ENCODE measurements at regions not wholly inside any gene's neighbourhood (a gene's known extent, or its start where the extent isn't known, plus 50 kb on each side); places are given as distances from the start of the nearest gene placed in this dataset.

GRCh38 chr3:24545887-24546286 is 51.2 kb upstream of the THRB start:
- Histone ChIP-seq H3K4me3 (ENCODE audit: control insufficient read depth in 1 of 7, extremely low read depth in 1 of 7, insufficient read depth in 4 of 7, low read depth in 2 of 7, low read length in 6 of 7) (no peak overlapping the region), H3K9me3 (ENCODE audit: control extremely low read depth in 1 of 5, control insufficient read depth in 4 of 5, insufficient read depth in 2 of 5, low read depth in 1 of 5, low read length in 4 of 5) (no peaks in the 10 kb centered on the region), H3K36me3 (ENCODE audit: control insufficient read depth in 4 of 4, insufficient read depth in 4 of 4, low read length in 3 of 4) (no peaks in the 10 kb centered on the region), H3K27me3 (replicated peaks in 2 of 5; ENCODE audit: control insufficient read depth in 4 of 5, insufficient read depth in 5 of 5, low read length in 4 of 5) (no peaks in the 10 kb centered on the region), H3K27ac (ENCODE audit: insufficient read depth in 1 of 2, low read depth in 1 of 2, low read length in 2 of 2, poor library complexity in 1 of 2, severe bottlenecking in 2 of 2) (no peak overlapping the region), H3K4me1 (ENCODE audit: control extremely low read depth in 1 of 4, control insufficient read depth in 4 of 4, insufficient read depth in 4 of 4, low read length in 3 of 4) (peaks cover 0 to 1% (median 0%) of the 10 kb centered on the region in 4 experiments)
- ChIA-PET CTCF (interaction anchor here (1.6 kb wide), 1 partner anchor 12 kb away, joined by 4 read pairs; no protein-coding TSS in a partner anchor), POLR2A (no interaction called here)
- DNase-seq, result no peak
- WGBS (ENCODE audit: insufficient coverage), result 100% methylated on average over 2 of the region's 3 CpGs

DNA sequence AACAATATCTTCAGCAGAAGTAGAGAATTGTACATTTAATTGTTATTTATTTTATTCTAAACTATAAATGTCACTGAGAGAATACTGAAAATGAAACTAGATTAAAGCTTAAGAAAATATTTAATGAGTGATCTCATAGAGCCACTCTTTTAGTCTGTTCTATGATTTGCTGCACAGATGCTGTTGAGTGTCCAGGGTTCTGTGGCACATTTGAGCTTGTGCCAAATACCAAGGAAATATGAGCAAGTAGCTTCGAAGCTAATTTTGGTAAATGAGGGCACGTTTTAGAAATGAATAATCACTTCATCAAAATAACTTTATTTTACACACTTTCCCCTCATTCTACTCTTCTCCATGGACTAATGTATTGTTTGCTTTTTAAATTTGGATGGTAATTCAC is 53.6 kb upstream of the THRB start:
- no peaks in the 10 kb centered on the region for H3K27me3 ChIP-seq (replicated peaks in 2 of 5; ENCODE audit: control insufficient read depth in 4 of 5, insufficient read depth in 5 of 5, low read length in 4 of 5)
- peaks cover 0 to 6% (median 0%) of the 10 kb centered on the region in 4 experiments for H3K4me1 ChIP-seq (ENCODE audit: control extremely low read depth in 1 of 4, control insufficient read depth in 4 of 4, insufficient read depth in 4 of 4, low read length in 3 of 4)
- ChIA-PET CTCF (interaction anchor here (1.2 to 1.3 kb wide), 3 partner anchors 15 to 90 kb away, joined by 3 to 4 read pairs (median 4); no protein-coding TSS in a partner anchor), POLR2A (no interaction called here)
- no peaks in the 10 kb centered on the region for H3K36me3 ChIP-seq (ENCODE audit: control insufficient read depth in 4 of 4, insufficient read depth in 4 of 4, low read length in 3 of 4)
- H3K4me3 ChIP-seq (ENCODE audit: control insufficient read depth in 1 of 7, extremely low read depth in 1 of 7, insufficient read depth in 4 of 7, low read depth in 2 of 7, low read length in 6 of 7), result no peak overlapping the region
- WGBS (ENCODE audit: insufficient coverage), result no CpG with 5 or more reads among the region's 2 CpGs
- no peaks in the 10 kb centered on the region for H3K9me3 ChIP-seq (ENCODE audit: control extremely low read depth in 1 of 5, control insufficient read depth in 4 of 5, insufficient read depth in 2 of 5, low read depth in 1 of 5, low read length in 4 of 5)
- no peak overlapping the region for H3K27ac ChIP-seq (ENCODE audit: insufficient read depth in 1 of 2, low read depth in 1 of 2, low read length in 2 of 2, poor library complexity in 1 of 2, severe bottlenecking in 2 of 2)
- peak in 2 of 3 donors; percentile 21 to 43 for DNase-seq

DNA sequence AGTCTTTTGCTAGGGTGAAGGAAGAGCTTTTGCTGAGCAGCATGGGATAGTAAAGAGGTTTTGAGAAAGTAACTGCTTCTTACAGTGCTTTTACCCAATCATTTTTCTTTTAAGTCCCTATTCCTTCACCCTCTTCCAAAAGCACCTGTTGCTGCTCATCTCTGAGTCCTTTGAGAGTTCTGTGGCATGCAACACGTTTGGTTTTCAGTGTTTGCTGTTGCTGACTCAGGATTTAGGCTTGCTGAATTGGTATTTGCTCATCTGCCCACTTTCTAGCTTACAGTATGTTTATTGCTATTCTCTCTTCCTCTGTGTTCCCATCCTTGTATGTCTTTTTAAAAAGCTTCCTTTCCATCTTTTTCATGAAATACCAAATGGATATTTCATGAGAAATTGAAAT is 55.9 kb upstream of the THRB start:
- Histone ChIP-seq H3K4me1 (ENCODE audit: control extremely low read depth in 1 of 4, control insufficient read depth in 4 of 4, insufficient read depth in 4 of 4, low read length in 3 of 4) (peaks cover 0 to 6% (median 0%) of the 10 kb centered on the region in 4 experiments), H3K4me3 (ENCODE audit: control insufficient read depth in 1 of 7, extremely low read depth in 1 of 7, insufficient read depth in 4 of 7, low read depth in 2 of 7, low read length in 6 of 7) (no peak overlapping the region), H3K36me3 (ENCODE audit: control insufficient read depth in 4 of 4, insufficient read depth in 4 of 4, low read length in 3 of 4) (no peaks in the 10 kb centered on the region), H3K27ac (ENCODE audit: insufficient read depth in 1 of 2, low read depth in 1 of 2, low read length in 2 of 2, poor library complexity in 1 of 2, severe bottlenecking in 2 of 2) (no peak overlapping the region), H3K27me3 (replicated peaks in 2 of 5; ENCODE audit: control insufficient read depth in 4 of 5, insufficient read depth in 5 of 5, low read length in 4 of 5) (no peaks in the 10 kb centered on the region), H3K9me3 (ENCODE audit: control extremely low read depth in 1 of 5, control insufficient read depth in 4 of 5, insufficient read depth in 2 of 5, low read depth in 1 of 5, low read length in 4 of 5) (no peaks in the 10 kb centered on the region)
- ChIA-PET POLR2A (no interaction called here), CTCF (no interaction called here)
- WGBS (ENCODE audit: insufficient coverage), result no CpG with 5 or more reads among the region's 1 CpG
- no peak for DNase-seq

DNA sequence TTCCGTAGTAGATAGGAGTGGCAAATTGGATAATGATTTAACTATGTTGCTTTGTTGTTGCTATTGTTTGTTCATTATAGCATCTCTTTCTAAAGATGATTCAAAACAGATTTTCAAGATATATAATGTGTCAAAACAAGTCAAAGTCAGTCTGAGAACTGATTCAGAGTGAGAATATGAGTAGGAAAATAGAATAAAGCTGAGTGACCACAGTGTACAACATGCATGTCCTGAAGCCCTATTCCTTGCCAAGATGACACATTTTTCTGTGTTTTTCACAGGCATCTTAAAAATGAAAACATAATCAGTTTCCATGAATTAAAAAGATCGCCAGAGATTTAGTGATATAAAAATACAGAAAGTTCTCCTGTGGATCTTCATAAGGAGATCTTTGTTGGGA is 57.0 kb upstream of the THRB start:
- no CpG with 5 or more reads among the region's 2 CpGs for WGBS (ENCODE audit: insufficient coverage)
- DNase-seq, result no peak
- no peaks in the 10 kb centered on the region for H3K9me3 ChIP-seq (ENCODE audit: control extremely low read depth in 1 of 5, control insufficient read depth in 4 of 5, insufficient read depth in 2 of 5, low read depth in 1 of 5, low read length in 4 of 5)
- no peak overlapping the region for H3K27ac ChIP-seq (ENCODE audit: insufficient read depth in 1 of 2, low read depth in 1 of 2, low read length in 2 of 2, poor library complexity in 1 of 2, severe bottlenecking in 2 of 2)
- H3K36me3 ChIP-seq (ENCODE audit: control insufficient read depth in 4 of 4, insufficient read depth in 4 of 4, low read length in 3 of 4), result no peaks in the 10 kb centered on the region
- ChIA-PET CTCF (no interaction called here), POLR2A (no interaction called here)
- H3K27me3 ChIP-seq (replicated peaks in 2 of 5; ENCODE audit: control insufficient read depth in 4 of 5, insufficient read depth in 5 of 5, low read length in 4 of 5), result no peaks in the 10 kb centered on the region
- H3K4me1 ChIP-seq (ENCODE audit: control extremely low read depth in 1 of 4, control insufficient read depth in 4 of 4, insufficient read depth in 4 of 4, low read length in 3 of 4), result peaks cover 0 to 6% (median 0%) of the 10 kb centered on the region in 4 experiments
- no peak overlapping the region for H3K4me3 ChIP-seq (ENCODE audit: control insufficient read depth in 1 of 7, extremely low read depth in 1 of 7, insufficient read depth in 4 of 7, low read depth in 2 of 7, low read length in 6 of 7)

GRCh38 chr3:24562895-24563294 is 68.2 kb upstream of the THRB start:
- WGBS (ENCODE audit: insufficient coverage), result 100% methylated on average over 2 of the region's 3 CpGs
- H3K27ac ChIP-seq (ENCODE audit: insufficient read depth in 1 of 2, low read depth in 1 of 2, low read length in 2 of 2, poor library complexity in 1 of 2, severe bottlenecking in 2 of 2), result no peak overlapping the region
- DNase-seq, result no peak
- no peaks in the 10 kb centered on the region for H3K36me3 ChIP-seq (ENCODE audit: control insufficient read depth in 4 of 4, insufficient read depth in 4 of 4, low read length in 3 of 4)
- no peaks in the 10 kb centered on the region for H3K9me3 ChIP-seq (ENCODE audit: control extremely low read depth in 1 of 5, control insufficient read depth in 4 of 5, insufficient read depth in 2 of 5, low read depth in 1 of 5, low read length in 4 of 5)
- ChIA-PET CTCF (interaction anchor here (0.7 to 1.4 kb wide), 3 partner anchors 10 to 15 kb away, joined by 3 read pairs; no protein-coding TSS in a partner anchor), POLR2A (no interaction called here)
- no peak overlapping the region for H3K4me3 ChIP-seq (ENCODE audit: control insufficient read depth in 1 of 7, extremely low read depth in 1 of 7, insufficient read depth in 4 of 7, low read depth in 2 of 7, low read length in 6 of 7)
- H3K27me3 ChIP-seq (replicated peaks in 2 of 5; ENCODE audit: control insufficient read depth in 4 of 5, insufficient read depth in 5 of 5, low read length in 4 of 5), result no peaks in the 10 kb centered on the region
- no peaks in the 10 kb centered on the region for H3K4me1 ChIP-seq (ENCODE audit: control extremely low read depth in 1 of 4, control insufficient read depth in 4 of 4, insufficient read depth in 4 of 4, low read length in 3 of 4)

- no peaks in the 10 kb centered on the region for H3K9me3 ChIP-seq (ENCODE audit: control extremely low read depth in 1 of 5, control insufficient read depth in 4 of 5, insufficient read depth in 2 of 5, low read depth in 1 of 5, low read length in 4 of 5)
- no peaks in the 10 kb centered on the region for H3K27me3 ChIP-seq (replicated peaks in 2 of 5; ENCODE audit: control insufficient read depth in 4 of 5, insufficient read depth in 5 of 5, low read length in 4 of 5)
- ChIA-PET CTCF (no interaction called here), POLR2A (no interaction called here)
- no peaks in the 10 kb centered on the region for H3K4me1 ChIP-seq (ENCODE audit: control extremely low read depth in 1 of 4, control insufficient read depth in 4 of 4, insufficient read depth in 4 of 4, low read length in 3 of 4)
- no peak overlapping the region for H3K4me3 ChIP-seq (ENCODE audit: control insufficient read depth in 1 of 7, extremely low read depth in 1 of 7, insufficient read depth in 4 of 7, low read depth in 2 of 7, low read length in 6 of 7)
- H3K36me3 ChIP-seq (ENCODE audit: control insufficient read depth in 4 of 4, insufficient read depth in 4 of 4, low read length in 3 of 4), result no peaks in the 10 kb centered on the region
- no CpG with 5 or more reads among the region's 1 CpG for WGBS (ENCODE audit: insufficient coverage)
- no peak for DNase-seq
- H3K27ac ChIP-seq (ENCODE audit: insufficient read depth in 1 of 2, low read depth in 1 of 2, low read length in 2 of 2, poor library complexity in 1 of 2, severe bottlenecking in 2 of 2), result no peak overlapping the region
Measured at GRCh38 chr3:24565053-24565452, 70.4 kb upstream of the THRB start.

DNA sequence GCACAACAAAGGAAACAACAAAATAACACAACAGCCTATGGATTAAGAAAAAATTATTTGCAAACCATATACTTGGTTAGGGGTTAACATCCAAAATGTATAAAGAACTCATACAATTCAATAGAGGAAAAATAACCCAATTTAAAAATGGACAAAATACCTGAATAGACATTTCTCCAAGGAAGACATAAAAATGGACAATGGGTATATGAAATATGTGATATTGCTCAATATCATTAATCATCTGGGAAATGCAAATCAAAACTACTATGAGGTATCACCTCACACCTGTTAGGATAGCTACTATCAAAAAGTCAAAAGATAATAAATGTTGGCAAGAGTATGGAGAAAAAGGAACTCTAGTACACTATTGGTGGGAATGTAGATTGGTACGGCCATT is 71.0 kb upstream of the THRB start:
- DNase-seq, result no peak
- ChIA-PET CTCF (no interaction called here), POLR2A (no interaction called here)
- no peak overlapping the region for H3K4me3 ChIP-seq (ENCODE audit: control insufficient read depth in 1 of 7, extremely low read depth in 1 of 7, insufficient read depth in 4 of 7, low read depth in 2 of 7, low read length in 6 of 7)
- H3K27me3 ChIP-seq (replicated peaks in 2 of 5; ENCODE audit: control insufficient read depth in 4 of 5, insufficient read depth in 5 of 5, low read length in 4 of 5), result no peaks in the 10 kb centered on the region
- H3K4me1 ChIP-seq (ENCODE audit: control extremely low read depth in 1 of 4, control insufficient read depth in 4 of 4, insufficient read depth in 4 of 4, low read length in 3 of 4), result no peaks in the 10 kb centered on the region
- no peaks in the 10 kb centered on the region for H3K9me3 ChIP-seq (ENCODE audit: control extremely low read depth in 1 of 5, control insufficient read depth in 4 of 5, insufficient read depth in 2 of 5, low read depth in 1 of 5, low read length in 4 of 5)
- WGBS (ENCODE audit: insufficient coverage), result no CpG with 5 or more reads among the region's 1 CpG
- no peak overlapping the region for H3K27ac ChIP-seq (ENCODE audit: insufficient read depth in 1 of 2, low read depth in 1 of 2, low read length in 2 of 2, poor library complexity in 1 of 2, severe bottlenecking in 2 of 2)
- no peaks in the 10 kb centered on the region for H3K36me3 ChIP-seq (ENCODE audit: control insufficient read depth in 4 of 4, insufficient read depth in 4 of 4, low read length in 3 of 4)
